ENCODE measurements at regions not wholly inside any gene's neighbourhood (a gene's known extent, or its start where the extent isn't known, plus 50 kb on each side); places are given as distances from the start of the nearest gene placed in this dataset.

DNA sequence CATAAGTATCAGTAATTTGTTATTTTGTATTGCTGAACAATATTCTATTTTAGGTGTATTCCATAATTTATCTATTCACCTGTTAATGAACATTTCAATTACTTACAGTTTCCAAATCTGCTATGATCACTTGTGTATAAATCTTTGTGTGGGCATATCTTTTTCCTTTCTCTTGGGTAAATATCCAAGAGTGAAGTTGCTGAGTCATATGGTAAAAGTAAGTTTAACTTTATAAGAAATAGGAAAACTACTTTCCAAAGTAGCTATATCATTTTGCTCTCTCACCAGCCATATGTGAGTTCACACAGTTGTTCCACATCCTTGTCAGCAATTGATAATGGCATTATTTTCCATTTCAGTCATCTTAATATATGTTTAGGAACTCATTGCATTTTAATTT is 66.6 kb upstream of the KITLG start:
- TF ChIP-seq POLR2A (IDR thresholded peaks at IDR 0.05; ENCODE audit: low read length): no peak
- no peak for TF ChIP-seq GATA1 (IDR thresholded peaks at IDR 0.05; ENCODE audit: low read depth, low read length)
